Gastrocnemius medialis (tissue), 4 donors: ENCODE measurements at regions not wholly inside any gene's neighbourhood (a gene's known extent, or its start where the extent isn't known, plus 50 kb on each side); places are given as distances from the start of the nearest gene placed in this dataset.

Experiments
- CTCF ChIP-seq, 5 experiments: fragments of 450-650 bp in 3 of 5; fragments of 200-600 bp in 2 of 5; sonication (generic) in 2 of 5; IDR thresholded peaks in 4 of 5; conservative IDR thresholded peaks in 1 of 5; 1 replicate in 4 of 5; 2 replicates in 1 of 5; pipeline ENCODE4 v1.5.1; 2016 to 2019; ENCODE audit warnings: antibody characterized with exemption in 5 of 5, mild to moderate bottlenecking in 3 of 5, moderate library complexity in 3 of 5
- POLR2A ChIP-seq, 2 donors: fragments of 450-650 bp; IDR thresholded peaks; one replicate each; pipeline ENCODE4 v1.6.1; 2017; ENCODE audit warnings: antibody characterized with exemption in 2 of 2, mild to moderate bottlenecking in 2 of 2, moderate library complexity in 2 of 2

GRCh38 chr1:38341694-38342093 lies 295.1 kb upstream of the POU3F1 start:
- TF ChIP-seq CTCF (IDR thresholded peaks at IDR 0.05 in 4 of 5, conservative IDR thresholded peaks at IDR 0.05 in 1 of 5) (no peak), POLR2A (IDR thresholded peaks at IDR 0.05) (no peak)
